ENCODE measurements at regions not wholly inside any gene's neighbourhood (a gene's known extent, or its start where the extent isn't known, plus 50 kb on each side); places are given as distances from the start of the nearest gene placed in this dataset.

- Histone ChIP-seq H3K36me3 (ENCODE audit: low read depth) (no peaks in the 10 kb centered on the region), H3K9me3 (ENCODE audit: severe bottlenecking) (no peaks in the 10 kb centered on the region), H3K4me3 (ENCODE audit: severe bottlenecking) (no peak overlapping the region), H3K27me3 (ENCODE audit: insufficient read depth, poor library complexity, severe bottlenecking) (no peaks in the 10 kb centered on the region), H3K4me1 (ENCODE audit: insufficient read depth, poor library complexity, severe bottlenecking) (no peaks in the 10 kb centered on the region), H3K27ac (ENCODE audit: poor library complexity, severe bottlenecking) (no peak overlapping the region)
- ATAC-seq (ENCODE audit: low read depth) (no peak), DNase-seq (ENCODE audit: low spot score) (no peak)
- TF ChIP-seq, protein P1, sequence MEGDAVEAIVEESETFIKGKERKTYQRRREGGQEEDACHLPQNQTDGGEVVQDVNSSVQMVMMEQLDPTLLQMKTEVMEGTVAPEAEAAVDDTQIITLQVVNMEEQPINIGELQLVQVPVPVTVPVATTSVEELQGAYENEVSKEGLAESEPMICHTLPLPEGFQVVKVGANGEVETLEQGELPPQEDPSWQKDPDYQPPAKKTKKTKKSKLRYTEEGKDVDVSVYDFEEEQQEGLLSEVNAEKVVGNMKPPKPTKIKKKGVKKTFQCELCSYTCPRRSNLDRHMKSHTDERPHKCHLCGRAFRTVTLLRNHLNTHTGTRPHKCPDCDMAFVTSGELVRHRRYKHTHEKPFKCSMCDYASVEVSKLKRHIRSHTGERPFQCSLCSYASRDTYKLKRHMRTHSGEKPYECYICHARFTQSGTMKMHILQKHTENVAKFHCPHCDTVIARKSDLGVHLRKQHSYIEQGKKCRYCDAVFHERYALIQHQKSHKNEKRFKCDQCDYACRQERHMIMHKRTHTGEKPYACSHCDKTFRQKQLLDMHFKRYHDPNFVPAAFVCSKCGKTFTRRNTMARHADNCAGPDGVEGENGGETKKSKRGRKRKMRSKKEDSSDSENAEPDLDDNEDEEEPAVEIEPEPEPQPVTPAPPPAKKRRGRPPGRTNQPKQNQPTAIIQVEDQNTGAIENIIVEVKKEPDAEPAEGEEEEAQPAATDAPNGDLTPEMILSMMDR (IDR thresholded peaks at IDR 0.05; ENCODE audit: poor library complexity, severe bottlenecking): no peak
Measured at GRCh38 chr16:8481810-8482209, 108.5 kb downstream of the TMEM114 start.

GRCh38 chr16:8476824-8477223, 113.5 kb downstream of the TMEM114 start:
- H3K36me3 ChIP-seq (ENCODE audit: low read depth): no peaks in the 10 kb centered on the region
- H3K4me3 ChIP-seq (ENCODE audit: severe bottlenecking): no peak overlapping the region
- H3K27ac ChIP-seq (ENCODE audit: poor library complexity, severe bottlenecking): no peak overlapping the region
- no peaks in the 10 kb centered on the region for H3K4me1 ChIP-seq (ENCODE audit: insufficient read depth, poor library complexity, severe bottlenecking)
- peaks cover 2% of the 10 kb centered on the region for H3K9me3 ChIP-seq (ENCODE audit: severe bottlenecking)
- TF ChIP-seq, protein P1 (IDR thresholded peaks at IDR 0.05; ENCODE audit: poor library complexity, severe bottlenecking): no peak
- DNase-seq (ENCODE audit: low spot score) (no peak), ATAC-seq (ENCODE audit: low read depth) (no peak)
- no peaks in the 10 kb centered on the region for H3K27me3 ChIP-seq (ENCODE audit: insufficient read depth, poor library complexity, severe bottlenecking)

- H3K4me1 ChIP-seq (ENCODE audit: insufficient read depth, poor library complexity, severe bottlenecking): no peaks in the 10 kb centered on the region
- H3K36me3 ChIP-seq (ENCODE audit: low read depth): no peaks in the 10 kb centered on the region
- peaks cover 2% of the 10 kb centered on the region for H3K9me3 ChIP-seq (ENCODE audit: severe bottlenecking)
- no peak overlapping the region for H3K4me3 ChIP-seq (ENCODE audit: severe bottlenecking)
- no peaks in the 10 kb centered on the region for H3K27me3 ChIP-seq (ENCODE audit: insufficient read depth, poor library complexity, severe bottlenecking)
- ATAC-seq (ENCODE audit: low read depth) (no peak), DNase-seq (ENCODE audit: low spot score) (no peak)
- TF ChIP-seq, protein P1 (IDR thresholded peaks at IDR 0.05; ENCODE audit: poor library complexity, severe bottlenecking): no peak
- H3K27ac ChIP-seq (ENCODE audit: poor library complexity, severe bottlenecking): no peak overlapping the region
Measured at GRCh38 chr16:8474587-8474986, 115.7 kb downstream of the TMEM114 start.

DNA sequence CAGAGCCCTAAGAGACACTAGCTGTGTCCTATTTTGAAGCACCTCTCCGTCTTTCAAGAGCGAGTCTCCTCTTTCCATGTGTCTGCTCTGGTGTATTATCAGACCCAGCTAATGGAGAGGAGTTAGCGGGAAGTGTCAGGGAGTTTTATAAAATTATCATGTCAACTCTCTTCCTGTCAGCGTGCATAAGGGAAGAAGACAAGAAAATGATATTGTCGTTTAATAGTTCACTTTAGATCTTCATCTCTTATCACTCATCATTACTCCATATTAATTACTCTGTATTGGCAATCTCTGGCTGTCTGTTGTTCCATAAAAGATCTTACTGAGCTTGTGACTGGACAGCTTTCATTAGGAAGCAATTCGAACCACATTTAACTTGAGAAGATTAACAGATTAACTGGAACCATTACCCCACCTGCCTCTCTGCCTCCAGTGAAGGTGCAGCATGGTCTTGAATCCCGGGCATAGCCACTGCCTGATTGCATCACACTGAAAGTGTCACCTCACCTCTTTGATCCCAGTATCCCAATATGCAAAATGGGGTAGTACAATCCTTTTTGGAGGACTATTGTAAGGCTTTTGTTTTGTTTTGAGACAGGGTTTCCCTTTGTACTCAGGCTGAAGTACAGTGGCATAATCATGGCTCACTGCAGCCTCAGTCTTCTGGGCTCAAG, 121.1 kb downstream of the TMEM114 start:
- Histone ChIP-seq H3K27me3 (ENCODE audit: insufficient read depth, poor library complexity, severe bottlenecking) (no peaks in the 10 kb centered on the region), H3K4me1 (ENCODE audit: insufficient read depth, poor library complexity, severe bottlenecking) (no peaks in the 10 kb centered on the region), H3K27ac (ENCODE audit: poor library complexity, severe bottlenecking) (no peak overlapping the region), H3K9me3 (ENCODE audit: severe bottlenecking) (peaks cover 2% of the 10 kb centered on the region), H3K36me3 (ENCODE audit: low read depth) (no peaks in the 10 kb centered on the region), H3K4me3 (ENCODE audit: severe bottlenecking) (no peak overlapping the region)
- TF ChIP-seq, protein P1 (IDR thresholded peaks at IDR 0.05; ENCODE audit: poor library complexity, severe bottlenecking): no peak
- no peak for DNase-seq (ENCODE audit: low spot score)
- ATAC-seq (ENCODE audit: low read depth): no peak

DNA sequence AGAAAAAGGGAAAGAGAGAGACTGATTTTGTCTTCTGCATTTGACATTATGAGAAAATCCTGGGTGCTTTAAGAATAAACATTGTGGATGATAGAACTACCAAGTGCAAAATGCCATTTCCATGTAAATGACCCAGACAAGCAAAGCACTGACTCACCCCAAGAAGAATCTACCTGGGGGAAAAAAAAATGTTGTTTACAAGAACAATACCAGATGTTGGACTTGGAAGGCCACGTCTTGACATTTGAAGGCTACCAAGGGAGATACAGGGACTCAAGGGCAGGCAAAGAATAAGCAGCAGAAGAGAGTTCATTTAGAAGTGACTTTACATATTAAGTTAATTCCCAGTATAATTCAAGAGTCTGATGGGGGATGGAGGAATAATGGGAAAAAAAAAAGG, 125.3 kb downstream of the TMEM114 start:
- DNase-seq (ENCODE audit: low spot score) (no peak), ATAC-seq (ENCODE audit: low read depth) (no peak)
- H3K27me3 ChIP-seq (ENCODE audit: insufficient read depth, poor library complexity, severe bottlenecking): no peaks in the 10 kb centered on the region
- H3K4me3 ChIP-seq (ENCODE audit: severe bottlenecking): no peak overlapping the region
- no peaks in the 10 kb centered on the region for H3K9me3 ChIP-seq (ENCODE audit: severe bottlenecking)
- H3K36me3 ChIP-seq (ENCODE audit: low read depth): no peaks in the 10 kb centered on the region
- TF ChIP-seq, protein P1 (IDR thresholded peaks at IDR 0.05; ENCODE audit: poor library complexity, severe bottlenecking): no peak
- H3K4me1 ChIP-seq (ENCODE audit: insufficient read depth, poor library complexity, severe bottlenecking): no peaks in the 10 kb centered on the region
- H3K27ac ChIP-seq (ENCODE audit: poor library complexity, severe bottlenecking): no peak overlapping the region

Measured in RWPE2 (cell line).